Lung (tissue), 11 donors: ENCODE measurements at regions not wholly inside any gene's neighbourhood (a gene's known extent, or its start where the extent isn't known, plus 50 kb on each side); places are given as distances from the start of the nearest gene placed in this dataset.

Experiments
- ATAC-seq: fragments of 200-7000 bp; cut with Tn5 transposase; one replicate; pipeline ENCODE4 v1.9.1; 2020; ENCODE audit warnings: moderate number of reproducible peaks; ENCODE audit not compliant: insufficient read depth, low FRiP score
- DNase-seq, 3 donors: peaks; one replicate each; pipeline ENCODE4 v3.0.0-alpha.2; 2013 to 2017
- H3K27ac ChIP-seq, 2 donors: one replicate each; pipeline ENCODE4 v1.5.1; 2013; ENCODE audit warnings: mild to moderate bottlenecking in 2 of 2, moderate library complexity in 2 of 2, control low read depth in 1 of 2, inconsistent platforms in 1 of 2, low read depth in 1 of 2, low read length in 1 of 2
- H3K27me3 ChIP-seq, 3 donors: one replicate each; pipeline ENCODE4 v1.5.1; 2013; ENCODE audit warnings: low read length in 2 of 3; ENCODE audit not compliant: control insufficient read depth in 3 of 3, insufficient read depth in 3 of 3
- H3K36me3 ChIP-seq, 4 donors: one replicate each; pipeline ENCODE4 v1.5.1; 2013; ENCODE audit warnings: low read length in 4 of 4, mild to moderate bottlenecking in 1 of 4, moderate library complexity in 1 of 4; ENCODE audit not compliant: control insufficient read depth in 4 of 4, insufficient read depth in 4 of 4
- H3K4me1 ChIP-seq, 5 donors: one replicate each; pipeline ENCODE4 v1.5.1; 2013; ENCODE audit warnings: low read length in 5 of 5, mild to moderate bottlenecking in 2 of 5, moderate library complexity in 1 of 5; ENCODE audit not compliant: control insufficient read depth in 5 of 5, insufficient read depth in 5 of 5
- H3K4me3 ChIP-seq: one replicate; pipeline ENCODE4 v1.5.1; 2013; ENCODE audit warnings: mild to moderate bottlenecking, control low read depth, moderate library complexity
- H3K9ac ChIP-seq, 2 donors: one replicate each; pipeline ENCODE4 v1.5.1; 2013; ENCODE audit warnings: low read length in 2 of 2, control low read depth in 1 of 2; ENCODE audit not compliant: insufficient read depth in 1 of 2
- H3K9me3 ChIP-seq, 4 donors: one replicate each; pipeline ENCODE4 v1.5.1; 2013; ENCODE audit warnings: low read length in 3 of 4, mild to moderate bottlenecking in 1 of 4, moderate library complexity in 1 of 4; ENCODE audit not compliant: control insufficient read depth in 4 of 4, insufficient read depth in 3 of 4
- CTCF ChIP-seq: IDR thresholded peaks from 2 replicates; pipeline ENCODE4 v1.5.1; 2012; ENCODE audit warnings: mild to moderate bottlenecking; ENCODE audit errors: control extremely low read depth, extremely low read depth
- WGBS, 2 donors: extraction: QIAGEN DNeasy Blood & Tissue Kit; methylation state at CpG; one replicate each; pipeline ENCODE4 v1.1.7; 2013; 5-methylcytosine and 5-hydroxymethylcytosine counted together
- donor health status: control.
- donor health status: control.
- donor health status: Bipolar disorder and iron deficiency.
- donor health status: healthy.
- donor health status: DM: yes; HTN: yes; CAD: no.

GRCh38 chr9:96169901-96170300, 132.1 kb downstream of the HSD17B3 start:
- 82 to 89% methylated on average over 6 of the region's 6 CpGs for WGBS, 2 donors
- Histone ChIP-seq H3K9me3 (no peaks in the 10 kb centered on the region), H3K4me3 (no peak overlapping the region), H3K27me3 (no peaks in the 10 kb centered on the region), H3K4me1 (peaks cover 0 to 40% (median 23%) of the 10 kb centered on the region in 5 donors), H3K36me3 (no peaks in the 10 kb centered on the region), H3K27ac (no peak overlapping the region), H3K9ac (no peak overlapping the region)
- DNase-seq (peak; percentile 71 to 83 (median 83)), ATAC-seq (no peak)
- no peak for TF ChIP-seq CTCF

DNA sequence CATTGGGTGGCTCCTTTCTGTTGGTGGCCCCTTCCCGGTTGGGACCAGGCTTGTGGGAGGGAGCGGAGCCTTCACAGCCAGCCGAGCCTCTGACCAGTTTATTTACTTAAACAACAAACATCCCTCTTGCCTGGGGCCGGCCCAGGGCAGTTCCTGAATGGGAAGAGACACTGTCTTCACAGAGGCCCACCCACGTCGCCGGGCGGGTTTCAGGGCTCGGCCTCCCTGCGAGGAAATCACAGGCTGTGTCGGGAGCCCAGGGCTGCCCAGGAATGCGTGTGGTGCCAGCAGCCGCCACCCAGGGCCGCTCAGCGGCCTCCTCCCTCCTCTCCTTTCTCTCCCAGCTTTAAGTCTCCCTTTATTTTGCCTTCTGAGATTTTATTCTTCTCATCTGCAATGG, 132.5 kb downstream of the HSD17B3 start:
- ATAC-seq (no peak), DNase-seq (peak; percentile 95 to 96 (median 96))
- Histone ChIP-seq H3K27me3 (no peaks in the 10 kb centered on the region), H3K4me1 (peaks cover 0 to 40% (median 23%) of the 10 kb centered on the region in 5 donors), H3K4me3 (no peak overlapping the region), H3K27ac (no peak overlapping the region), H3K9ac (peak overlapping the region in 1 of 2 donors; percentile 50), H3K9me3 (no peaks in the 10 kb centered on the region), H3K36me3 (no peaks in the 10 kb centered on the region)
- WGBS, 2 donors, result 52 to 67% methylated on average over 15 of the region's 15 CpGs
- TF ChIP-seq CTCF, result no peak

- 87 to 91% methylated on average over 10 of the region's 10 CpGs for WGBS, 2 donors
- ATAC-seq, result no peak
- Histone ChIP-seq H3K27ac (no peak overlapping the region), H3K4me3 (no peak overlapping the region), H3K36me3 (no peaks in the 10 kb centered on the region), H3K9ac (peak overlapping the region in 1 of 2 donors; percentile 50), H3K9me3 (no peaks in the 10 kb centered on the region), H3K27me3 (no peaks in the 10 kb centered on the region), H3K4me1 (peaks cover 0 to 40% (median 23%) of the 10 kb centered on the region in 5 donors)
- TF ChIP-seq CTCF, result no peak
- DNase-seq, result peak in 1 of 3 donors; percentile 26
Measured at GRCh38 chr9:96168882-96169281, 133.1 kb downstream of the HSD17B3 start.

DNA sequence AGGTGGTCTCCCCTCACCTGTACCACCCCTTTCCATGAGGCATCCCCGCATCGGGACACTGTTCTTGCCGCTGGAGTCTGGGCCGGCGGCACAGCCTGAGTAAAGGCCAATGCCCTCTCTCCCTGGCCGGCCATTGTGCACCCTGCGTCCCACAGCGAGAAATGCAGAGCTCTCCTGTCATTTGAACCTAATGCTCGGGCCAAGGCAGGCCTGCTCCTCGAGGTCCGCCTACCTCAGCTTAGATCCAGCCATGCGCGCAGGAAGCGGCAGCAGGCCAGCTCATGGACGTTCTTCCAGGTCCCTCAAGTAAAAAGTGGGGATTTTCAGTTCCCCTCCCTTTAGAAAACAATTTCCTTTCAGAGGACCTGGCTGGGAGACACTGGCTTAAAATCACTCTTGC, 135.0 kb downstream of the HSD17B3 start:
- TF ChIP-seq CTCF, result no peak
- Histone ChIP-seq H3K4me1 (peaks cover 0 to 35% (median 23%) of the 10 kb centered on the region in 5 donors), H3K27me3 (no peaks in the 10 kb centered on the region), H3K36me3 (no peaks in the 10 kb centered on the region), H3K9ac (no peak overlapping the region), H3K4me3 (no peak overlapping the region), H3K9me3 (no peaks in the 10 kb centered on the region), H3K27ac (no peak overlapping the region)
- DNase-seq (no peak), ATAC-seq (no peak)
- WGBS, 2 donors, result 96% methylated on average over 15 of the region's 15 CpGs
